ENCODE measurements at regions not wholly inside any gene's neighbourhood (a gene's known extent, or its start where the extent isn't known, plus 50 kb on each side); places are given as distances from the start of the nearest gene placed in this dataset.

GRCh38 chr5:167112556-167112955, 1178.9 kb upstream of the WWC1 start:
- no peaks in the 10 kb centered on the region for H4K20me1 ChIP-seq (ENCODE audit: insufficient read depth, low read length)
- no peak overlapping the region for H3K4me2 ChIP-seq (replicated peaks; ENCODE audit: extremely low read depth, low read length, poor library complexity, severe bottlenecking)
- Mint-ChIP-seq H3K36me3 (no peaks in the 10 kb centered on the region), H3K4me1 (no peaks in the 10 kb centered on the region), H3K9me3 (peaks cover 0 to 18% (median 6%) of the 10 kb centered on the region in 7 donors), H3K4me3 (no peak overlapping the region), H3K27me3 (ENCODE audit: low read depth in 3 of 3) (no peaks in the 10 kb centered on the region), H3K27ac (no peak overlapping the region)
- WGBS (ENCODE audit: insufficient coverage): no CpG with 5 or more reads among the region's 2 CpGs
- no peaks in the 10 kb centered on the region for H3K4me1 ChIP-seq (ENCODE audit: control insufficient read depth in 1 of 2, insufficient read depth in 2 of 2, low read length in 2 of 2)
- no peaks in the 10 kb centered on the region for H3K27me3 ChIP-seq (ENCODE audit: control insufficient read depth in 2 of 2, insufficient read depth in 2 of 2, low read length in 2 of 2)
- H3K4me3 ChIP-seq (replicated peaks in 1 of 3; ENCODE audit: low read depth in 2 of 3, low read length in 3 of 3): no peak overlapping the region
- no peak for TF ChIP-seq CTCF (IDR thresholded peaks at IDR 0.05)
- H3K36me3 ChIP-seq (replicated peaks in 1 of 2; ENCODE audit: control insufficient read depth in 1 of 2, insufficient read depth in 2 of 2, low read length in 2 of 2): no peaks in the 10 kb centered on the region
- no peak for DNase-seq
- peaks cover 0 to 10% of the 10 kb centered on the region in 2 donors for H3K9me3 ChIP-seq (replicated peaks in 1 of 2; ENCODE audit: control insufficient read depth in 1 of 2, insufficient read depth in 1 of 2, low read length in 2 of 2)
- H3K79me2 ChIP-seq (ENCODE audit: insufficient read depth, low read length): no peaks in the 10 kb centered on the region
- intact Hi-C loops (cut with micrococcal nuclease): no loop called here
- H3K9ac ChIP-seq (ENCODE audit: insufficient read depth, low read length, poor library complexity, severe bottlenecking): no peak overlapping the region
- H2AFZ ChIP-seq (ENCODE audit: insufficient read depth, low read depth, low read length, poor library complexity, severe bottlenecking): no peak overlapping the region
- H3K27ac ChIP-seq (ENCODE audit: low read depth in 1 of 2, low read length in 2 of 2): no peak overlapping the region

- no peak overlapping the region for H3K4me3 Mint-ChIP-seq
- H3K27ac ChIP-seq (ENCODE audit: low read depth in 1 of 2, low read length in 2 of 2): no peak overlapping the region
- no peaks in the 10 kb centered on the region for H3K4me1 Mint-ChIP-seq
- WGBS (ENCODE audit: insufficient coverage): no CpG with 5 or more reads among the region's 3 CpGs
- H3K9ac ChIP-seq (ENCODE audit: insufficient read depth, low read length, poor library complexity, severe bottlenecking): no peak overlapping the region
- H3K9me3 Mint-ChIP-seq: peaks cover 3 to 9% (median 5%) of the 10 kb centered on the region in 7 donors
- no peaks in the 10 kb centered on the region for H3K4me1 ChIP-seq (ENCODE audit: control insufficient read depth in 1 of 2, insufficient read depth in 2 of 2, low read length in 2 of 2)
- H3K27me3 Mint-ChIP-seq (ENCODE audit: low read depth in 3 of 3): no peaks in the 10 kb centered on the region
- H3K27me3 ChIP-seq (ENCODE audit: control insufficient read depth in 2 of 2, insufficient read depth in 2 of 2, low read length in 2 of 2): no peaks in the 10 kb centered on the region
- no peak overlapping the region for H2AFZ ChIP-seq (ENCODE audit: insufficient read depth, low read depth, low read length, poor library complexity, severe bottlenecking)
- no peaks in the 10 kb centered on the region for H3K36me3 ChIP-seq (replicated peaks in 1 of 2; ENCODE audit: control insufficient read depth in 1 of 2, insufficient read depth in 2 of 2, low read length in 2 of 2)
- peaks cover 0 to under 1% of the 10 kb centered on the region in 2 donors for H3K9me3 ChIP-seq (replicated peaks in 1 of 2; ENCODE audit: control insufficient read depth in 1 of 2, insufficient read depth in 1 of 2, low read length in 2 of 2)
- no peak for TF ChIP-seq CTCF (IDR thresholded peaks at IDR 0.05)
- no peak overlapping the region for H3K4me3 ChIP-seq (replicated peaks in 1 of 3; ENCODE audit: low read depth in 2 of 3, low read length in 3 of 3)
- H3K4me2 ChIP-seq (replicated peaks; ENCODE audit: extremely low read depth, low read length, poor library complexity, severe bottlenecking): no peak overlapping the region
- no peaks in the 10 kb centered on the region for H3K36me3 Mint-ChIP-seq
- no peak overlapping the region for H3K27ac Mint-ChIP-seq
- intact Hi-C loops (cut with micrococcal nuclease): no loop called here
- H4K20me1 ChIP-seq (ENCODE audit: insufficient read depth, low read length): no peaks in the 10 kb centered on the region
- H3K79me2 ChIP-seq (ENCODE audit: insufficient read depth, low read length): no peaks in the 10 kb centered on the region
- no peak for DNase-seq
Observed at GRCh38 chr5:167122267-167122666, 1169.2 kb upstream of the WWC1 start.

All from CD14-positive monocyte (primary cell).